HepG2 (cell line): ENCODE measurements at regions not wholly inside any gene's neighbourhood (a gene's known extent, or its start where the extent isn't known, plus 50 kb on each side); places are given as distances from the start of the nearest gene placed in this dataset.

Source experiments
- ATAC-seq: fragments of 200-7000 bp; cut with Tn5 transposase; 3 replicates; pipeline ENCODE4 v1.9.1; 2020; ENCODE audit warnings: mild to moderate bottlenecking, moderate library complexity
- BruUV-seq: library from RNA; stranded (reverse); fragments of 400-500 nt; replicated peaks from 2 replicates; lab custom pipeline; 2021; lab: Mats Ljungman, UMichigan
- CTCF ChIA-PET: fragments of 300-600 bp; formaldehyde crosslinking; extraction: SDS; loops from one replicate; lab custom pipeline; 2021; ENCODE audit warnings: low total read pairs, inconsistent platforms, low intra/inter-chr PET ratio; lab: Yijun Ruan, JAX
- POLR2A ChIA-PET: fragments of 350-600 bp; sonication (Branson Sonifier 250); formaldehyde crosslinking; loops from one replicate; lab custom pipeline; 2020; ENCODE audit warnings: antibody characterized with exemption, inconsistent platforms; lab: Yijun Ruan, JAX
- DNase-seq: peaks from one replicate; pipeline ENCODE4 v3.0.0-alpha.2; 2015; ENCODE audit warnings: low spot score
- FAIRE-seq: peaks from 3 replicates; lab custom pipeline; 2011; peaks lifted over from hg19 to GRCh38; lab: Jason Lieb, UNC
- H2AFZ ChIP-seq: one replicate; pipeline ENCODE4 v1.6.1; 2011; ENCODE audit warnings: low read length, inconsistent platforms
- H3K27ac ChIP-seq: fragments of 300-600 bp; 3 replicates; pipeline ENCODE4 v1.8.0; 2011; ENCODE audit warnings: mixed run types, mild to moderate bottlenecking, mixed read lengths, low read length, inconsistent platforms; ENCODE audit not compliant: insufficient read depth; ENCODE audit errors: extremely low read length
- H3K27me3 ChIP-seq, 2 experiments: fragments of 200-600 bp in 1 of 2; 2 replicates in 1 of 2; 3 replicates in 1 of 2; pipeline versions ENCODE4 v1.6.0 to v1.8.0; 2011; ENCODE audit warnings: low read length in 2 of 2, mild to moderate bottlenecking in 2 of 2, moderate library complexity in 2 of 2, inconsistent platforms in 1 of 2; ENCODE audit not compliant: insufficient read depth in 2 of 2, control insufficient read depth in 1 of 2
- H3K36me3 ChIP-seq, 2 experiments: fragments of 200-600 bp in 1 of 2; replicated peaks in 1 of 2; 2 replicates in 1 of 2; 3 replicates in 1 of 2; pipeline versions ENCODE4 v1.5.1 to v1.8.0; 2011; ENCODE audit warnings: low read length in 2 of 2, inconsistent platforms in 1 of 2; ENCODE audit not compliant: insufficient read depth in 2 of 2, control insufficient read depth in 1 of 2
- H3K4me1 ChIP-seq: 2 replicates; pipeline ENCODE4 v1.5.1; 2012; ENCODE audit warnings: low read length, inconsistent platforms; ENCODE audit not compliant: insufficient read depth
- H3K4me2 ChIP-seq: 2 replicates; pipeline ENCODE4 v1.6.0; 2011; ENCODE audit warnings: low read depth, low read length, inconsistent platforms
- H3K4me3 ChIP-seq, 3 experiments: fragments of 200-600 bp in 1 of 3; sonication (generic), shearing (Covaris generic) in 1 of 3; replicated peaks in 1 of 3; 2 replicates each; pipeline ENCODE4 v1.5.1; 2011 to 2016; ENCODE audit warnings: low read length in 3 of 3, inconsistent platforms in 2 of 3, low read depth in 2 of 3, mild to moderate bottlenecking in 2 of 3, control low read depth in 1 of 3, mixed read lengths in 1 of 3; ENCODE audit not compliant: insufficient read depth in 1 of 3
- H3K79me2 ChIP-seq: one replicate; pipeline ENCODE4 v1.6.1; 2011; ENCODE audit warnings: low read length, inconsistent platforms; ENCODE audit not compliant: insufficient read depth
- H3K9ac ChIP-seq: 2 replicates; pipeline ENCODE4 v1.6.0; 2011; ENCODE audit warnings: mild to moderate bottlenecking, low read depth, low read length, inconsistent platforms; ENCODE audit not compliant: insufficient read depth
- H3K9me3 ChIP-seq: 2 replicates; pipeline ENCODE4 v1.5.1; 2012; ENCODE audit warnings: mild to moderate bottlenecking, low read length
- H4K20me1 ChIP-seq: 2 replicates; pipeline ENCODE4 v1.6.0; 2011; ENCODE audit warnings: inconsistent platforms, mild to moderate bottlenecking, low read length, moderate library complexity; ENCODE audit not compliant: insufficient read depth
- ARNT ChIP-seq: fragments of 450-650 bp; IDR thresholded peaks from 2 replicates; pipeline ENCODE4 v1.6.1; 2017
- ATF3 ChIP-seq: sonication (generic); formaldehyde crosslinking; IDR thresholded peaks from 2 replicates; pipeline ENCODE4 v1.4.0; 2020; ENCODE audit warnings: missing genetic modification reagents
- ELF1 ChIP-seq: sonication (generic); formaldehyde crosslinking; IDR thresholded peaks from 2 replicates; pipeline ENCODE4 v1.4.0; 2020; ENCODE audit warnings: missing genetic modification reagents
- RELA ChIP-seq: sonication (generic); formaldehyde crosslinking; IDR thresholded peaks from 2 replicates; pipeline ENCODE4 v1.4.0; 2020; ENCODE audit warnings: missing genetic modification reagents
- SMYD3 ChIP-seq: sonication (generic); formaldehyde crosslinking; IDR thresholded peaks from 2 replicates; pipeline ENCODE4 v1.8.1; 2023; ENCODE audit warnings: mild to moderate bottlenecking, missing genetic modification reagents
- TARDBP ChIP-seq: sonication (generic); formaldehyde crosslinking; IDR thresholded peaks from 2 replicates; pipeline ENCODE4 v1.8.0; 2022; ENCODE audit warnings: mild to moderate bottlenecking, missing genetic modification reagents
- ZC3H13 ChIP-seq: sonication (generic); formaldehyde crosslinking; IDR thresholded peaks from 2 replicates; pipeline ENCODE4 v1.8.1; 2023; ENCODE audit warnings: mild to moderate bottlenecking, missing genetic modification reagents, moderate library complexity
- ZNF282 ChIP-seq: fragments of 450-650 bp; IDR thresholded peaks from 2 replicates; pipeline ENCODE4 v1.6.1; 2018; ENCODE audit not compliant: partially characterized antibody
- ZNF337 ChIP-seq: sonication (generic); formaldehyde crosslinking; IDR thresholded peaks from 2 replicates; pipeline ENCODE4 v1.5.1; 2020; ENCODE audit warnings: missing genetic modification reagents, low read depth, mild to moderate bottlenecking, borderline replicate concordance
- ZNF343 ChIP-seq: sonication (generic); formaldehyde crosslinking; IDR thresholded peaks from 2 replicates; pipeline ENCODE4 v1.4.0; 2020; ENCODE audit warnings: mild to moderate bottlenecking, missing genetic modification reagents
- ZNF513 ChIP-seq: sonication (generic); formaldehyde crosslinking; conservative IDR thresholded peaks from 2 replicates; pipeline ENCODE4 v1.5.0; 2020; ENCODE audit warnings: missing genetic modification reagents
- ZNF781 ChIP-seq: sonication (generic); formaldehyde crosslinking; IDR thresholded peaks from 2 replicates; pipeline ENCODE4 v1.5.1; 2020; ENCODE audit warnings: borderline replicate concordance, mild to moderate bottlenecking, missing genetic modification reagents; ENCODE audit errors: not compliant biosample characterization
- ZNF790 ChIP-seq: sonication (generic); formaldehyde crosslinking; IDR thresholded peaks from 2 replicates; pipeline ENCODE4 v1.8.0; 2022; ENCODE audit warnings: missing genetic modification reagents, mild to moderate bottlenecking, borderline replicate concordance
- ZSCAN12 ChIP-seq: sonication (generic); formaldehyde crosslinking; IDR thresholded peaks from 2 replicates; pipeline ENCODE4 v1.9.0; 2021; ENCODE audit warnings: mild to moderate bottlenecking, missing genetic modification reagents
- WGBS: methylation state at CpG from one replicate; pipeline ENCODE4 v1.1.6; 2017; ENCODE audit warnings: low lambda C conversion rate; 5-methylcytosine and 5-hydroxymethylcytosine counted together
- in situ Hi-C: cut with HindIII; loops from 2 replicates; pipeline ENCODE4 v1.10.0; 2017; ENCODE audit warnings: low pct_unique_long_range_greater_than_20kb; ENCODE audit not compliant: extremely low pct_ligation_motif_present
- intact Hi-C: fragments of 100-400 bp; cut with micrococcal nuclease; formaldehyde crosslinking; loops from one replicate; pipeline ENCODE4 v1.10.0; 2022; ENCODE audit not compliant: unreplicated experiment
- TF ChIP-seq, protein P1 (sequence below): sonication (generic); formaldehyde crosslinking; IDR thresholded peaks from 2 replicates; pipeline ENCODE4 v1.4.0; 2020; ENCODE audit warnings: missing genetic modification reagents, borderline replicate concordance

GRCh38 chr16:54808890-54809289 is 121.8 kb upstream of the IRX5 start (continued):
- TF ChIP-seq ZC3H13 (no peak), ZNF781 (CRISPR knock-in tag) (no peak), ARNT (no peak), ATF3 (CRISPR knock-in tag) (no peak), RELA (CRISPR knock-in tag) (no peak)
- TF ChIP-seq, all 625 proteins: peak for 0

DNA sequence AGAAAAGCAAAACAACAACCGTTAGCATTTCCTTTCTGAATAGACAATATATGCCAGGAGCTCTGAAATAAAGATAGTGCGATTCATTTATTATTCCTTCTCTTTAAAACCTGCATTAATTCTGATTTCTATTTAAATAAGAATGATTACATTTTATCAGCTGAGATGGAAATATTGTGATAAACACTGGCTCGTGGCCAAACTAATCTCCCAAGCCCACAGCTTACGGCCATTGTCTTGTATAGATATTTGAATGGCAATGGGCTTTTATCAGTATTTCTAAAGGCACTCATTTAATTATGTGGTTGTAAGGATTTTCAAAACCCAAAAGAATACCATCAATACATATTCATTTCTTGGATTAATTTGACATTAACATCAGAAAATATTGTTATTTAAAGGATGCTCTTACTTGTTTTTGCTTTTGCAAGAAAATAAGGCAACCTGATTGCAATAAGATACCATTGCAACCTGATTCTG is 123.7 kb upstream of the IRX5 start:
- TF ChIP-seq ELF1 (CRISPR knock-in tag): no peak
- TF ChIP-seq ZNF790: no peak
- TF ChIP-seq SMYD3 (CRISPR knock-in tag): no peak
- TF ChIP-seq, protein P1, sequence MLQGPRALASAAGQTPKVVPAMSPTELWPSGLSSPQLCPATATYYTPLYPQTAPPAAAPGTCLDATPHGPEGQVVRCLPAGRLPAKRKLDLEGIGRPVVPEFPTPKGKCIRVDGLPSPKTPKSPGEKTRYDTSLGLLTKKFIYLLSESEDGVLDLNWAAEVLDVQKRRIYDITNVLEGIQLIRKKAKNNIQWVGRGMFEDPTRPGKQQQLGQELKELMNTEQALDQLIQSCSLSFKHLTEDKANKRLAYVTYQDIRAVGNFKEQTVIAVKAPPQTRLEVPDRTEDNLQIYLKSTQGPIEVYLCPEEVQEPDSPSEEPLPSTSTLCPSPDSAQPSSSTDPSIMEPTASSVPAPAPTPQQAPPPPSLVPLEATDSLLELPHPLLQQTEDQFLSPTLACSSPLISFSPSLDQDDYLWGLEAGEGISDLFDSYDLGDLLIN: no peak
- no peak for TF ChIP-seq ZSCAN12 (CRISPR knock-in tag)
- no peak for TF ChIP-seq TARDBP
- no peak for TF ChIP-seq ZNF343
- no peak for TF ChIP-seq ZNF337 (CRISPR knock-in tag)
- no peak for TF ChIP-seq ZNF513 (CRISPR knock-in tag)
- no peak for TF ChIP-seq ZNF282
- no TSS peak for BruUV-seq
- no peak overlapping the region for H2AFZ ChIP-seq
- H3K4me1 ChIP-seq: no peaks in the 10 kb centered on the region
- no peaks in the 10 kb centered on the region for H3K79me2 ChIP-seq
- ChIA-PET CTCF (no interaction called here), POLR2A (no interaction called here)
- H3K27ac ChIP-seq: no peak overlapping the region
- H3K4me2 ChIP-seq: no peak overlapping the region
- 72% methylated on average over 4 of the region's 4 CpGs for WGBS
- H4K20me1 ChIP-seq: no peaks in the 10 kb centered on the region
- FAIRE-seq (no peak), DNase-seq (no peak), ATAC-seq (no peak)
- no peaks in the 10 kb centered on the region for H3K36me3 ChIP-seq
- intact Hi-C loops: no loop called here
- no peaks in the 10 kb centered on the region for H3K9me3 ChIP-seq
- H3K9ac ChIP-seq: no peak overlapping the region
- no peaks in the 10 kb centered on the region for H3K27me3 ChIP-seq
- in situ Hi-C loops: no loop called here
- H3K4me3 ChIP-seq: no peak overlapping the region
